PC-3 (cell line): ENCODE measurements at regions not wholly inside any gene's neighbourhood (a gene's known extent, or its start where the extent isn't known, plus 50 kb on each side); places are given as distances from the start of the nearest gene placed in this dataset.

Experiments used
- CTCF ChIP-seq: fragments of 300-600 bp; sonication (generic); conservative IDR thresholded peaks from 2 replicates; pipeline ENCODE4 v1.5.1; 2017; ENCODE audit warnings: antibody characterized with exemption, low read depth, mild to moderate bottlenecking, low read length
- EZH2 ChIP-seq: fragments of 300-600 bp; sonication (generic); IDR thresholded peaks from one replicate; pipeline ENCODE4 v1.6.1; 2017; ENCODE audit warnings: antibody characterized with exemption, mild to moderate bottlenecking, low read length; ENCODE audit not compliant: unreplicated experiment

- TF ChIP-seq CTCF (no peak), EZH2 (no peak)
Measured at GRCh38 chr1:118252624-118253023, 67.6 kb upstream of the SPAG17 start.
